ENCODE measurements at regions not wholly inside any gene's neighbourhood (a gene's known extent, or its start where the extent isn't known, plus 50 kb on each side); places are given as distances from the start of the nearest gene placed in this dataset.
A peak's percentile ranks its signal among the peaks of the same experiment; 100 is the strongest.
"Not testable (repeated sequence)": the region's sequence is repeated elsewhere in the genome, so short reads cannot be mapped to it uniquely, and the experiment has no call there.

DNA sequence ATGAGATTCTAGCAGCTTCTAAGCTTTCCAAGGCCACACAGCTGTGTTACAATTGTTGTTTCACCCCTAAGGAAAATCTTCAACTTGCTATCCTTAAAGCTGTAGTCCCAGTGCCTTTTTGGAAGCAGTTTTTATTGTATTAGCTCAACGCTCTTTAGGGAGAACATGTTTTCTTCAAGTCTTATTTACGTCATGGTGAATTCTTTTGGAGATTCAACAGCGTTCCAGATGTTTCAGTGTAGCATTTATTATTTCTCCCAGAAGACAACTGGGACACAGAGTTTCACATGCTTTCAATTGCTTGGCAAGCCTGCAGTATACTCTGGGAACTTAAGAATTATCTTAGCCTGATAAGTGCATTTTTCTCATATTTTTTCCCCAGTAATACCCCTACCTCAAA lies 888.3 kb downstream of the PLOD2 start:
- DNase-seq (ENCODE audit: low read depth): peak; percentile 91

DNA sequence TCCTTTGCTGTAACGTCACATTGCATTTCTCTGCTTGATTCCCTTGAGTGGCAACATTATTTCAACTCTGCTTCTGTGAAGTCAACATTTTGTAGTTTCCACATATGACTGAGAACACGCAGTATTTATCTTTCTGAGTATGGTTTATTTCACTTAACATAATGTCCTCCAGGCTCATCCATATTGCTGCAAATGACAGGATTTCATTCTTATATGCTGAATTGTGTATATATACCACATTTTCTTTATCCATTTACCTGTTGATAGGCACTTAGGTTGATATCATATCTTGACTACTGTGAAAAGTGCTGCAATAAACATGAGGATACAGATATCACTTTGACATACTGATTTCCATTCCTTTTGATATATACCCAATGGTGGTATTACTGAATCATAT lies 878.5 kb downstream of the PLOD2 start:
- no peak for DNase-seq (ENCODE audit: low read depth)

DNA sequence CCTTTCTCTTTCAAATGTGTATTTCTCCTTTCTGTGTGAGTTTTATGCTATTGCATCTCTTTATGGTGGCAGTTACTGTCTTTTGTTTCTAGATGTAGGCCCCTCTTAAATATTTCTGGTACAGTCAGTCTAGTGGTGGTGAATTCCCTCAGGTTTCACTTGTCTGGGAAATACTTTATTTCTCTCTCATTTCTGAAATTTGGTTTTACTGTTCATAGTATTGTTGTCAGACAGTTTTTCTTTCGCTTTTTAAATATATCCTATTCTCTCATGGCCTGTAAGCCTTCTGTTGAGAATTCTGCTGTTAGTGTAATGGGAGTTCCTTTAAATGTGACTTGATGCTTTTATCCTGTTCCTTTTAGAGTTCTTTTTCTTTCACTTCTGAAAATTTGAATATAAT lies 874.0 kb downstream of the PLOD2 start:
- no peak for DNase-seq (ENCODE audit: low read depth)

DNA sequence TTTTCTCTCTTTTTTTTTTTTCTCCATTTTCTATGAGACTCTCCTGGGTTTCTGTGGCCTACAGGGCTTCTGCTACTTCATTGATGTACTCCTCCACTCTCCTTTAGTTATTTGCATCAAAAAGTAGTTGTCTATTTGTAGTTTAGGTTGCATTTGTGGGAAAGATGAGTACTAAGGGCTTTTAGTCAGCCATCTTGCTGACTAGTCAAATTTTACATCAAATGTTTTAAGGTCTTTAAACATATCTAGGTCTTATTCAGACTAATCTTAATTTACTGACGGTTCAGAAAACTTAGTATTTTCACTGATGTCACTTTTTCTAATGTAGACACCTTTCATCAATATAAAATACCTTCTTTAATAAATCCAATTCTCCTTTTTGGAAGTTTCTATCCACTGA lies 871.0 kb downstream of the PLOD2 start:
- DNase-seq (ENCODE audit: low read depth): no peak

DNA sequence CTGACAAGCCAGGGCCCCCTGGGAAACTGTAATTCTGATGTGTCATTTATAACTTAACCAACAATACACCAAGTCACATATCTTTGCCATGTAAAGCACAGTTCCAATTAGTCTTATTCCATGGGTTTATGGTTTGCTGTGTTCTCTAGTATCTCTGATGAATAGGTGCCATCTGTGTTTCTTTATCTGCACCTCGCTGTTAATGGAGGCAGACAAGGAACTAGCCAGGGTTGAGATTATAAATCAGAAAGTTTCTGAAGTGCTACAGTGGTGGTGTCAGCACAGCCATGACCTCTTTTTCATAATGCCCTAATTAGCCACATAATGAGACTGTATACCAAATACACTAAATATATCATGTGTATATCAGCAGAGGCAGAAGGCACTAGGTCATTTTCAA lies 866.4 kb downstream of the PLOD2 start:
- no peak for DNase-seq (ENCODE audit: low read depth)

DNA sequence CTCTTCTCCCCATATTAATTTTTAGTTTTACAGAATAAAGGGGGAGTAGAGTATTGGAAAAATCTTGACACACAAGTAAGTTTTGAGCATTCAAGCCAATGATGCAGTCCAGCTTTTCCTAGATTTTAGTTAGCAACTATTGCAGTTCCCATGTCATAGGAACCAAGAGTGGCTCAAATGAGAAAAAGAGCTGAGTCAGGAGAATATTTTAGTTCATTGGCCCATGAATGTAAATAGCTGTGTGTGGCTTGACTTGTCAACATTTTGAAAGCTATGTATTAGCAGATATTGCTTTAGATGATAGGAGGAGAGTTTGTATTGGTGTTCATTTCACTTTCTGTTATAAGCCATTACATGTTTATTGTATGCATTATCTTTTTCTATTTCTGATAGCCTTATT lies 853.7 kb downstream of the PLOD2 start:
- no peak for DNase-seq (ENCODE audit: low read depth)

DNA sequence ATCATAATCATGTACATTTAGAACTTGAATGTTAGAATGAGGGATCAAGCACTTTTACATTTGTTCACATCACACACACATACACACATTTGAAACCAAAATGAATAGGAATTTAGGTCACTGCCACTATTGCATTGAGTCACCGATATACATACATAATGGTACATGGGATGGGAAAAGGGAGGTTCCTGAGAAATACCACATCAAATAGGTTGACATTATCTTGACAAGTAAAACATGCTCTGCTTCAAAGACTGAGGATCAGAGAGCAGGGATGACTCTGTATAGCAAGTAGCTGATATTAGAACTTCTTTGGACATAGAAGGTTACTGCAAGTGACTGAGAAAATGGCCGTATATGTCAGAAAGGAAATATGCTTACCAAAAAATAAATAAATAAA lies 847.2 kb downstream of the PLOD2 start:
- no peak for DNase-seq (ENCODE audit: low read depth)

DNA sequence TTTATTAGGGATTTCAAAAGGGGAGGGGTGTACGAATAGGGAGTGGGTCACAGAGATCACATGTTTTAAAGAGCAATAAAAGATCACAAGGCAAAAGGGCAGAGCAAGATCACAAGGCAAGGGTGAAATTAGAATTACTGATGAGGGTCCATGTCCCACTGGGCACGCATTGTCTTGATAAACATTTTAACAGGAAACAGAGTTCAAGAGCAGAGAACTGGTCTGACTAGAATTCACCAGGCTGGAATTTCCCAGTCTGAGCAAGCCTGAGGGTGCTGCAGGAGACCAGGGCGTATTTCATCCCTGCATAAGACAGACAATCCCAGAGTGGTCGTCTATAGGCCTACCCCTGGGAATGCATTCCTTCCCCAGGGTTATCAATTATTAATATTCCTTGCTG lies 844.7 kb downstream of the PLOD2 start:
- DNase-seq (ENCODE audit: low read depth): not testable (repeated sequence)

DNA sequence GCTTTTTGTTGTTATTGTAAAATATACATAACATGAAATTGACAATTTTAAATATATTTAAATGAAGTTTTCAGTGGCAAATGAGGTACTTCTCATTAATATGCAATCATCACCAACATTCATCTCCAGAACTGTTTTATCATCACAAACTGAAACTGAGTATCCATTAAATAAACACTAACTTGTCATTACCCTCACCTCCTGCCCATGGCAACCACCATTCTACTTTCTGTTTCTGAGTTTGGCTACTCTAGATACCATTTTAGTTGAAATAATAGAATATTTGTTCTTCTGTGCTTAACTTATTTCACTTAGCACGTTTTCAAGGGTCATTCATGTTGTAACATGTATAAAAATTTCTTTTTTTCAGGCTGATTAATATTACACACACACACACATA lies 834.3 kb downstream of the PLOD2 start:
- DNase-seq (ENCODE audit: low read depth): no peak

DNA sequence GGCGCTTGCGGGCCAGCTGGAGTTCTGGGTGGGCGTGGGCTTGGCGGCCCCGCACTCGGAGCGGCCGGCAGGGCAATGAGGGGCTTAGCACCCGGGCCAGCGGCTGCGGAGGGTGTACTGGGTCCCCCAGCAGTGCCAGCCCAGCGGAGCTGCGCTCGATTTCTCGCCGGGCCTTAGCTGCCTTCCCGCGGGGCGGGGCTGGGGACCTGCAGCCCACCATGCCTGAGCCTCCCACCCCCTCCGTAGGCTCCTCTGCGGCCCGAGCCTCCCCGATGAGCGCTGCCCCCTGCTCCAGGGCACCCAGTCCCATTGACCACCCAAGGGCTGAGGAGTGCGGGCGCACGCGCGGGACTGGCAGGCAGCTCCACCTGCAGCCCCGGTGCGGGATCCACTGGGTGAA lies 827.6 kb downstream of the PLOD2 start:
- not testable (repeated sequence) for DNase-seq (ENCODE audit: low read depth)

DNA sequence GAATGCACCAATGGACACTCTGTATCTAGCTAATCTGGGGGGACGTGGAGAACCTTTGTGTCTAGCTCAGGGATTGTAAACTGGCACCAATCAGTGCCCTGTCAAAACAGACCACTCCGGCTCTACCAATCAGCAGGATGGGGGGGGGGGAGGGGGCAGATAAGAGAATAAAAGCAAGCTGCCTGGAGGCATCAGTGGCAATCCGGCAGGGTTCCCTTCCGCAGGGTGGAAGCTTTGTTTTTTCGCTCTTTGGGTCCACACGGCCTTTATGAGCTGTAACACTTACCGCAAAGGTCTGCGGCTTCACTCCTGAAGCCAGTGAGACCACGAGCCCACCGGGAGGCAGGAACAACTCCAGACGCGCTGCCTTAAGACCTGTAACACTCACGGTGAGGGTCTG lies 827.1 kb downstream of the PLOD2 start:
- no peak for DNase-seq (ENCODE audit: low read depth)

DNA sequence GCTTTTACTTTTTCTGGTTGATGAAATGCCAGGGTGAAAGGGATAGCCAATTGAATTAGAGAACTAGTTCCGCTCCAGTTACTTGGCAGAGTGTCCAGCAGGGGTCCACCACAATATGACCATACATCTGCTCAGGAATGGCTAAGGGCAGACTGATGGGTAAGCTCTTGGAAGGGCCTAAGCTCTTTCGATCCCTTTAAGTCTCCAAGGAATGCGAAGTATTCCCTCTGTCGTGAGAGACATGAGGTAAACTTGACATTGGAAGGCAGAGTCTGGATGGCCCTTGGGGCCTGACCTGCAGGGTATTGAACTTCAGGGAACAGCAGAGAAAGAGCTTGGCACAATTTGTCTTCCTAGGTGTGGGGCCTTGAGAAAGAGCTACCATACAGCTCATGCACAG lies 805.8 kb downstream of the PLOD2 start:
- no peak for DNase-seq (ENCODE audit: low read depth)

DNA sequence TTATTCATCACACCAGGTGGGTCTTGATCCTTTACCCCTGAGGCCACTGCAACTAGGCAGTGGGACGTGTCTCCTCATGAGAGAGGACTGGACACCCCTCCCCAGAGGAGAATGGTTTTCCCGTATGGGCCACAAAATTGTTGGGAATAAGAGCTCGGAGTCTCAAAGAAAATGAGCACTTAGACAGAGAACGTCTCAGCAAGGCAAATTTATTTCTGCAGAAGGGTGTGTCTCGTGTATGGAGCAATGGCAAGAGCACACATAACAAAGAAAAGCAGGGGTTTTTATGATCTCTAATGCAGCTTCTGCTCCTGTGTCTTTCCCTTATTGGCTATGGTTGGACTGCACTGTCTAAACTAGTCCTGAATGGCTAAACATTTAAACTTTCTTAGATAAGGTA lies 803.5 kb downstream of the PLOD2 start:
- peak; percentile 1 for DNase-seq (ENCODE audit: low read depth)

DNA sequence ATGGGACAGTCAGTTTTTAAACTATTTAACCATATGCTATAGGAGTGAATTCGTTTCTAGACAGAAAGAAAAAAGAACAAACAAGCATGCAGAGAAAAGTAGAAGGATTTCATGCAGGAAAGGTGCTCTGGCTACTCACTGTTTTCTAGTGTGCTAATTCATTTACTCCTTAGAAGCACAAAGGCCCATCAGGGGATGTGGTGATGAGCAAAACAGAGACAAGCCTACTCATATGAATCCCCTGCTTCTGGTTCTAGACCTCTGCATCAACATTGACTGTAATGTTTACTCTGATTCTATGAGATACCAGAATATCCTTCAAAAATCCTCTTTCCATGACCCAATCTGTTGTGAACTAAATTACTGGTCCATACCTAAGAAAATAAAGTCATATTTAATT lies 801.9 kb downstream of the PLOD2 start:
- DNase-seq (ENCODE audit: low read depth): no peak

DNA sequence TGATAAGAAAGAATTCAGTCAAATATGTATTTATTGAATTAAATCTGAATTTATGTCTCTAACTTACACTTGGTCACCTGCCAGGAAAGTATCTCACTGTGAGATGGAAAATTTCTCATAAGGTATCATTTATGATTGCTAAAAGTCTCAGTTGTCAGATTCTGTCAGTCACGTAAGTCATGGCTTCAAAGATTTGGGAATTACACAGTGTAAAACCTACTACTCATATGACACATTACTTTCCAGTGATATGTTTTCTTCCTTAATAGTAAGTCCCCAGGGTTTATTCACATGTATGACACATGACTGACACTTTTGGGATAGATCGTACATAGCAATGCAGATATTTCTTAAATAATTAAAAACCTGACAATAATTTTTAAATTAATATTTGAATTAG lies 792.2 kb downstream of the PLOD2 start:
- no peak for DNase-seq (ENCODE audit: low read depth)

DNA sequence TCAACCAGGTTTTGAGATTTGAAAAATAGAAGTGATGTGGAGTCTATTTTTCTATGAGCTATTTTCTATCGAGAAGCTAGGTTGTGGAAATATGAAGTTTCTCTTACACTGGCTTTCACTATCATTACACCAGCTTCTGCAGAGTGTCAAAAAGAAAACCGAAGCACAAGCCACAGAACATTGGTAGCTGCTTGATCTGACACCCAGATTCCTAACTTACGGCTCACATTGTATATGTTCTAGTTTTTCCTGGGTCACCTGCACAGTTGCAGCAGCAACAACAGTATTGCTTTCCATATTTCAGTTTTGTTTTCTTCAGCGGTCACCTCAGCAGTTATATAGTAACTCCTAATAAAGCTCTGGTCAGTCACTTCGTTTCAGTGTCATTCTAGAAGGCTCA lies 790.1 kb downstream of the PLOD2 start:
- DNase-seq (ENCODE audit: low read depth): no peak

DNA sequence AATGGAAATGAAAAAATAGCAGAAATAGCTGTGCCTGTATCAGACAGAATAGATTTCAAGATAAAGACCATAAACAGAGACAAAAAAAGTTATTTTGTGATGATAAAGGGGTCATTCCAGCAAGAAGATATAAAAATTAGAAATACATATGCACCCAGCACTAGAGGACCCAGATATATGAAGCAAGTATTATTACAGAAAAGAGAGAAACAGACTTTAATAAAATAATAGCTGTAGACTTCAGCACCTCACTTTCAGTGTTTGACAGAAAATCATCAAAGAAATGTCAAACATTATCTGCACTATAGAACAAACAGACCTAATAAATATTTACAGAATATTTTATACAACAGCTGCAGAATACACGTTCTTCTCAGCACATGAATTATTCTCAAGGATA lies 783.7 kb downstream of the PLOD2 start:
- no peak for DNase-seq (ENCODE audit: low read depth)

DNA sequence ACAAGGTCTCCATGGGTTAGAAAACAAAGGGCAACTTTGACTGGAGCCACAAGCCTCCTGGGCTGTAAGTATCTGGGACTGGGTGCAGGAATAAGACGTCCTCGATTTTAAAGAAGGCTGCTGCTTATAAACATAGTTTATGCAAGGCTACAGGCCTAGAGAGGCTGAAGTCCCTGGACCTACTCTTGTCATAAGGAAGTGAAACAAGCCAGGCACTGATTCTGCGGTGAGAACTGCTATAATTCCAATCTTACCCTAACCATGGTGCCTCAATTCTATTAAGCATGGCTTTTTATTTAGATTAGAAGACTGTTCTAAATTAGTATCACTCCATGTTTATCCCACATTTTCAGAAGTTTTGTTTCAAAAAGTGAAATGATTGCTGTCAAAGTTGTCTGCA lies 777.6 kb downstream of the PLOD2 start:
- DNase-seq (ENCODE audit: low read depth): no peak

DNA sequence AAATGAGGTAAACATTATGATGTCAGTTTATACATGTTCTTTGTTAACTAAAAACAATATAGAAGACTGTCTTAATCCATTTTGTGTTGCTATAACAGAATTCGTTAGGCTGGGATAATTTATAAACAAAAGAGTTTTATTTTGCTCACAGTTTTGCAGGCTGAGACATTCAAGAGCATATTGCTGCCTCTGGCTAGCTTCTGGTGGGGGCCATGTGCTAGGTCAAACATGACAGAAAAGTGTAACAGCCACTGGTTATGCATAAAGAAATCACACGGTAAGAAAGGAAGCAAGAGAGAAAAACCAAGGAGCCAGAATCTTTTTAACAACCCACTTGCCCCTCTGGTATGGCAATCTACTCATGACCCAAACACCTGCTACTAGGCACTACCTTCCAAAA lies 776.7 kb downstream of the PLOD2 start:
- no peak for DNase-seq (ENCODE audit: low read depth)

DNA sequence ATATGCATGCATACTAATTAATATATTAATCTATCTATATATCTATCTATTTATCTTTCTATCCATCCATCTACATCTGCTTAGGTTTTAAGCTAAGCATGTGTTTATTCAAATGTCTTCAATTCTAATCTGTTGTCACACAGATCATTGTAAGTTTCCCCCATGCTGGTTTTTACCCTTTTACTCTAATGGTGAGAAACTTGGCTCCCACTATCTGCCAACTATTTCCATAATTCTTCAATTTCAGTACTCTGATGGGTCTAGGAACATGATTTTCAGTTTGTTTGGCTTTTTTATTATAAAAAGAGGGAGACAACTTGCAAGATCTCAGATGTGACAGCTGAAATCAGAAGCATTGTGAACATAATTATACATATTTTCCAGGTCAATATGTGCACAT lies 773.8 kb downstream of the PLOD2 start:
- DNase-seq (ENCODE audit: low read depth): no peak

DNA sequence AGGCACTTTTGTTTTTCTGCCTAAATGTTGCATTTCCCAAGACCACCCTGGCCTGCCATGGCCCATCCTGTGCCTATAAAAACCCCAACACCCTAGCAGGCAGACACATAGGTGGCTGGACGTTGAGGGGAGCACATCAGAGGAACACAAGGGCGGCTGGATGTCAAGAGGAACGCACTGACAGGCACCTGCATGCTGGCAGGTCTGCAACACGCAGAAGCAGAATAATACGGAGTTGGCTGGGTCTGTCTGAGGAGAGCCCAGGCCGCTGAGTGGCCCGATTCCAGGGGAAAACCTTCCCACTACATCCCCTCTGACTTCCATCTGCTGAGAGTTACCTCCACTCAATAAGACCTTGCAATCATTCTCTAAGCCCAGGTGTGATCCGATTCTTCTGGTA lies 765.6 kb downstream of the PLOD2 start:
- DNase-seq (ENCODE audit: low read depth): no peak

DNA sequence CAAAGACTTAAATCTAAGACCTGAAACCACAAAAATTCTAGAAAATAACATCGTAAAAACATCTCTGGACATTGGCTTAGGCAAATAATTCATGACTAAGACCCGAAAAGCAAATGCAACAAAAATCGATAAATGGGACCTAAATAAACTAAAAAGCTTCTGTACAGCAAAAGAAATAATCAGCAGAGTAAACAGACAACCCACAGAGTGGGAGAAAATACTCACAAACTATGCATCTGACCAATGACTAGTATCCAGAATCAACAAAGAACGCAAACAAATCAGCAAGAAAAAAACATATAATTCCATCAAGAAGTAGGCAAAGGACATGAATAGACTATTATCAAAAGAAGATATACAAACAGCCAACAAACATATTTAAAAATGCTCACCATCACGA lies 749.4 kb downstream of the PLOD2 start:
- no peak for DNase-seq (ENCODE audit: low read depth)

DNA sequence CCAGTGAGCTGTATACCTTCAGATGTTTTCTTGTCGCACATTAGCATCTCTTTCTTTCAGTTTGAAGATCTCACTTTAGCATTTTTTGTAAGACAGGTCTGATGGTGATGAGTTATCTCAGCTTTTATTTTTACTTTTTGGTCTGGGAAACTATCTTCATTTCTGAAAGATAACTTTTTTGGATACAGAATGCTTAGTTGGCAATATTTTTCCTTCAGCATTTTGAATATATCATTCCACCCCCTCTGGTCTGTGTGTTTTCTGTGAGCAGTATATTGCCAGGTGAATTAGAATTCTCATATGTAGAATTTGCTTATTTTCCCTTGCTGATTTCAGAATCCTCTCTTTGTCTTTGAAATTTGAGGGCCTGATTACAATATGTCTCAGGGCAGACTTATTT lies 743.3 kb downstream of the PLOD2 start:
- DNase-seq (ENCODE audit: low read depth): no peak

DNA sequence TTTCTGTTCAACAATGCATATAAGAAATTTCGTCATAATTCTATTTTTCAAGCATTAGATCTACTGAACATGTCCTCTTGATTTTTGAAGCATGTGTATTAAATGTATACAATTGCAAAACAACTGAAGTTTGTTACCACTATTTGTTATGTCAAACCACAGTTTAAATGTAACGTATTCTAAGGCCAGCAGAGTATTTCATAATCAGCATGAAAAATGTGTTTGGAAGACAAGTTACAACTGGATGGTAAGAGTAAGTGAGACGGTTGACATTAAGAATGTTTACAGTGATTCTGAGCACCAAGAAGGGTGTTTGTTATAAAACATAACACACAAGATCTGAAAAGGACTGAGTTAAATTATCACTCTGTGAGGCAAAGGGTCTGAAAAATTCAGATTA lies 738.4 kb downstream of the PLOD2 start:
- DNase-seq (ENCODE audit: low read depth): peak; percentile 2

DNA sequence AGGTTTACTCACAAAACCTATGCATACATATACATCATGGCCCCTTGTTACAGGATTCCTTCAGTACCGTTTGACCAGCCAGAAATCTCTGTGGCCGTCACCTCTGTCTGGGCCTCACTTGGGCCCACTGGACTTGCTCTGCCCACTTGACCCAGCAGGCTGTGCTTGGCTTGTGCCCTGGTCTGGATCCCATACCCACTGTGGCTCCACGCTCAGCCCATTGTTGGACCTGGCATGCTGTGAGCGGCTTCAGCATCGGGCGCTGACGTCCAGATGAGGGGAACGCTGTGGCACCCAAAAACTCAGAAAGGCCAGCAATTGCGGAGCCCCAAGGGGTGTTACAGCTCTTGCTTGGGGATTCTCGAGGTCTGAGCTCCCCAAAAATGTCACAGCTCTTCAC lies 733.6 kb downstream of the PLOD2 start:
- DNase-seq (ENCODE audit: low read depth): no peak
